ENCODE measurements at regions not wholly inside any gene's neighbourhood (a gene's known extent, or its start where the extent isn't known, plus 50 kb on each side); places are given as distances from the start of the nearest gene placed in this dataset.

DNA sequence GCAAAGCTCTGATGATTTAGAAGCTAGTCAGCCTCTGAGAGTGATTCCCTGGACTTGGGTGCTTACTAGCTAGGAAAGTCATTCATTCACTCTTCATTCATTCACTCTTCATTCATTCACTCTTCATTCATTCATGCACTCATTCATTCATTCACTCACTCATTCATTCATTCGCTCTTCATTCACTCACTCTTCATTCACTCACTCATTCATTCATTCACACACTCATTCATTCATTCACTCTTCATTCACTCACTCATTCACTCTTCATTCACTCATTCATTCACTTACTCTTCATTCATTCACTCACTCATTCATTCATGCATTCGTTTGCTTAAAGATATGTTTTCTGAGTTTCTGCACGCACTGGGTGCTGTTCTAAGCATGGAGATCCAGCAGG is 292.7 kb upstream of the TNRC6C start:
- TF ChIP-seq, protein P1, sequence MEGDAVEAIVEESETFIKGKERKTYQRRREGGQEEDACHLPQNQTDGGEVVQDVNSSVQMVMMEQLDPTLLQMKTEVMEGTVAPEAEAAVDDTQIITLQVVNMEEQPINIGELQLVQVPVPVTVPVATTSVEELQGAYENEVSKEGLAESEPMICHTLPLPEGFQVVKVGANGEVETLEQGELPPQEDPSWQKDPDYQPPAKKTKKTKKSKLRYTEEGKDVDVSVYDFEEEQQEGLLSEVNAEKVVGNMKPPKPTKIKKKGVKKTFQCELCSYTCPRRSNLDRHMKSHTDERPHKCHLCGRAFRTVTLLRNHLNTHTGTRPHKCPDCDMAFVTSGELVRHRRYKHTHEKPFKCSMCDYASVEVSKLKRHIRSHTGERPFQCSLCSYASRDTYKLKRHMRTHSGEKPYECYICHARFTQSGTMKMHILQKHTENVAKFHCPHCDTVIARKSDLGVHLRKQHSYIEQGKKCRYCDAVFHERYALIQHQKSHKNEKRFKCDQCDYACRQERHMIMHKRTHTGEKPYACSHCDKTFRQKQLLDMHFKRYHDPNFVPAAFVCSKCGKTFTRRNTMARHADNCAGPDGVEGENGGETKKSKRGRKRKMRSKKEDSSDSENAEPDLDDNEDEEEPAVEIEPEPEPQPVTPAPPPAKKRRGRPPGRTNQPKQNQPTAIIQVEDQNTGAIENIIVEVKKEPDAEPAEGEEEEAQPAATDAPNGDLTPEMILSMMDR (IDR thresholded peaks at IDR 0.05): no peak
- no peak for TF ChIP-seq POLR2AphosphoS5 (IDR thresholded peaks at IDR 0.05)
- no peak for TF ChIP-seq POLR2A (IDR thresholded peaks at IDR 0.05; ENCODE audit: low read depth)
